Parathyroid adenoma (tissue), 2 donors: ENCODE measurements at regions not wholly inside any gene's neighbourhood (a gene's known extent, or its start where the extent isn't known, plus 50 kb on each side); places are given as distances from the start of the nearest gene placed in this dataset.
"Not testable (repeated sequence)": the region's sequence is repeated elsewhere in the genome, so short reads cannot be mapped to it uniquely, and the experiment has no call there.

ENCODE experiments used
- H2AFZ ChIP-seq: fragments of 300-600 bp; sonication (generic); one replicate; pipeline ENCODE4 v1.7.0; 2017; ENCODE audit warnings: antibody characterized with exemption, mild to moderate bottlenecking
- H3K27ac ChIP-seq: fragments of 300-600 bp; sonication (generic); one replicate; pipeline ENCODE4 v1.7.0; 2017
- H3K27me3 ChIP-seq: fragments of 300-600 bp; sonication (generic); one replicate; pipeline ENCODE4 v1.7.0; 2017; ENCODE audit warnings: low read length; ENCODE audit not compliant: control insufficient read depth, insufficient read depth
- H3K36me3 ChIP-seq: fragments of 300-600 bp; sonication (generic); one replicate; pipeline ENCODE4 v1.7.0; 2017; ENCODE audit warnings: low read length; ENCODE audit not compliant: control insufficient read depth, insufficient read depth
- H3K4me1 ChIP-seq: fragments of 300-600 bp; sonication (generic); one replicate; pipeline ENCODE4 v1.7.0; 2017; ENCODE audit warnings: control low read depth
- H3K4me2 ChIP-seq: fragments of 300-600 bp; sonication (generic); one replicate; pipeline ENCODE4 v1.7.0; 2017; ENCODE audit warnings: low read length
- H3K4me3 ChIP-seq: fragments of 300-600 bp; sonication (generic); one replicate; pipeline ENCODE4 v1.7.0; 2017; ENCODE audit warnings: low read depth, low read length
- H3K79me2 ChIP-seq: fragments of 300-600 bp; sonication (generic); one replicate; pipeline ENCODE4 v1.7.0; 2017; ENCODE audit warnings: control low read depth
- H3K9ac ChIP-seq: fragments of 300-600 bp; sonication (generic); one replicate; pipeline ENCODE4 v1.7.0; 2017; ENCODE audit warnings: mild to moderate bottlenecking
- H3K9me3 ChIP-seq: fragments of 300-600 bp; sonication (generic); one replicate; pipeline ENCODE4 v1.7.0; 2017; ENCODE audit warnings: low read length; ENCODE audit not compliant: control insufficient read depth
- TF ChIP-seq, protein P1 (sequence below): fragments of 300-600 bp; sonication (generic); IDR thresholded peaks from one replicate; pipeline ENCODE4 v1.7.0; 2017; ENCODE audit warnings: antibody characterized with exemption, mild to moderate bottlenecking
- donor health status: primary hyperparathyroidism.

- Histone ChIP-seq H3K4me3 (no peak overlapping the region), H3K27me3 (no peaks in the 10 kb centered on the region)
- TF ChIP-seq, protein P1, sequence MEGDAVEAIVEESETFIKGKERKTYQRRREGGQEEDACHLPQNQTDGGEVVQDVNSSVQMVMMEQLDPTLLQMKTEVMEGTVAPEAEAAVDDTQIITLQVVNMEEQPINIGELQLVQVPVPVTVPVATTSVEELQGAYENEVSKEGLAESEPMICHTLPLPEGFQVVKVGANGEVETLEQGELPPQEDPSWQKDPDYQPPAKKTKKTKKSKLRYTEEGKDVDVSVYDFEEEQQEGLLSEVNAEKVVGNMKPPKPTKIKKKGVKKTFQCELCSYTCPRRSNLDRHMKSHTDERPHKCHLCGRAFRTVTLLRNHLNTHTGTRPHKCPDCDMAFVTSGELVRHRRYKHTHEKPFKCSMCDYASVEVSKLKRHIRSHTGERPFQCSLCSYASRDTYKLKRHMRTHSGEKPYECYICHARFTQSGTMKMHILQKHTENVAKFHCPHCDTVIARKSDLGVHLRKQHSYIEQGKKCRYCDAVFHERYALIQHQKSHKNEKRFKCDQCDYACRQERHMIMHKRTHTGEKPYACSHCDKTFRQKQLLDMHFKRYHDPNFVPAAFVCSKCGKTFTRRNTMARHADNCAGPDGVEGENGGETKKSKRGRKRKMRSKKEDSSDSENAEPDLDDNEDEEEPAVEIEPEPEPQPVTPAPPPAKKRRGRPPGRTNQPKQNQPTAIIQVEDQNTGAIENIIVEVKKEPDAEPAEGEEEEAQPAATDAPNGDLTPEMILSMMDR = no peak
Observed at GRCh38 chr14:43522901-43523300, 984.2 kb downstream of the FSCB start.

DNA sequence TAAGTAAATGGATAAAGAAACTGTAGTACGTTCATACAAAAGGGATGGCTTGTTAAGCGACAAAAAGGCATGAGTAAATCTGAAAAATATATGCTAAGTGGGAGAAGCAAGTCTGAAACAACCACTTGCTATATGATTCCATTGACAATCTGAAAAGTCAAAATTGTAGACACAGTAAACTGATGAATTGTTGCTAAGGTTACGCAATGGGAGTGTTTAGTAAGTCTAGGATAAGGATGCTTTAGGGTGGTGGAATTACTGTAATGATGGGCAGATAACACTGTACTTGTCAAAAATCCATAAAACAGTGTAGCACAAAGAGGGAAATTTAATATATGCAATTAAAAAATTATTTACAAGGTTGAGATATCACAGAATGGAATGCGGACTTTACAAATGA lies 984.9 kb downstream of the FSCB start:
- H3K4me1 ChIP-seq = no peaks in the 10 kb centered on the region
- H3K27me3 ChIP-seq = no peaks in the 10 kb centered on the region
- no peak overlapping the region for H3K9ac ChIP-seq
- TF ChIP-seq, protein P1 = no peak
- H3K27ac ChIP-seq = no peak overlapping the region
- no peaks in the 10 kb centered on the region for H3K36me3 ChIP-seq
- no peaks in the 10 kb centered on the region for H3K9me3 ChIP-seq
- H3K4me2 ChIP-seq = no peak overlapping the region
- H3K79me2 ChIP-seq = no peaks in the 10 kb centered on the region
- H3K4me3 ChIP-seq = no peak overlapping the region
- no peak overlapping the region for H2AFZ ChIP-seq

More at GRCh38 chr14:43522901-43523300, 984.2 kb downstream of the FSCB start:
- Histone ChIP-seq H3K27ac (no peak overlapping the region), H3K9ac (no peak overlapping the region), H3K9me3 (no peaks in the 10 kb centered on the region), H2AFZ (no peak overlapping the region), H3K4me1 (no peaks in the 10 kb centered on the region), H3K4me2 (no peak overlapping the region), H3K36me3 (no peaks in the 10 kb centered on the region), H3K79me2 (no peaks in the 10 kb centered on the region)

- no peak overlapping the region for H3K4me3 ChIP-seq
Observed at GRCh38 chr14:43503508-43503907, 1003.6 kb downstream of the FSCB start.

GRCh38 chr14:43492359-43492758 lies 1014.7 kb downstream of the FSCB start:
- H3K4me1 ChIP-seq, H3K27me3 ChIP-seq, H3K27ac ChIP-seq, H3K79me2 ChIP-seq, H2AFZ ChIP-seq, H3K9me3 ChIP-seq, H3K36me3 ChIP-seq, H3K4me3 ChIP-seq, H3K4me2 ChIP-seq, H3K9ac ChIP-seq: not testable (repeated sequence)

More at GRCh38 chr14:43503508-43503907, 1003.6 kb downstream of the FSCB start:
- no peaks in the 10 kb centered on the region for H3K9me3 ChIP-seq
- no peak overlapping the region for H3K9ac ChIP-seq
- H2AFZ ChIP-seq = no peak overlapping the region
- no peaks in the 10 kb centered on the region for H3K4me1 ChIP-seq
- TF ChIP-seq, protein P1 = no peak
- no peak overlapping the region for H3K4me2 ChIP-seq
- H3K79me2 ChIP-seq = no peaks in the 10 kb centered on the region
- no peaks in the 10 kb centered on the region for H3K36me3 ChIP-seq
- H3K27me3 ChIP-seq = no peaks in the 10 kb centered on the region
- H3K27ac ChIP-seq = no peak overlapping the region

DNA sequence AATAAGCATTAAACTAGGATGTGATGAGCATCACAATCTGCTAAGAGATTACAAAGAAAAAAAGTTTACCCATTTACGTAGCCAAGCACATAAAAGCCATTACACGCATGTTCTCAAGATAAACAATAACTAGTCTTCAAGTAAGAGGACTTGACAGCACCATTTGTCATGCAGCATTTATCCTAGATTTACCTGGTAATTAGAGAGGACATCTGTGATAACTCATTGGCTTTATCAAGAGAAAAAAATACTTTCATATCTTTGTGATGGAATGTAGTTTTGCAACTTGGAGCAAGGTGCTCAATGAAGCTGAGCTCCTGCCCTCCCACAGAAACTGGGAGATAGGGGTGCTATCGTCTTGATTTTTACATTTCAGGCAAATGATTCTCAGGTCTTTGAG lies 1023.7 kb downstream of the FSCB start:
- no peaks in the 10 kb centered on the region for H3K36me3 ChIP-seq
- H3K27ac ChIP-seq = no peak overlapping the region
- TF ChIP-seq, protein P1 = no peak
- no peaks in the 10 kb centered on the region for H3K4me1 ChIP-seq
- H3K9me3 ChIP-seq = no peaks in the 10 kb centered on the region
- H2AFZ ChIP-seq = no peak overlapping the region
- H3K4me2 ChIP-seq = no peak overlapping the region
- no peak overlapping the region for H3K4me3 ChIP-seq
- no peak overlapping the region for H3K9ac ChIP-seq
- H3K27me3 ChIP-seq = no peaks in the 10 kb centered on the region
- no peaks in the 10 kb centered on the region for H3K79me2 ChIP-seq
